HG03558 (cell line): ENCODE measurements at regions not wholly inside any gene's neighbourhood (a gene's known extent, or its start where the extent isn't known, plus 50 kb on each side); places are given as distances from the start of the nearest gene placed in this dataset.

Experiments used
- ATAC-seq: cut with Tn5 transposase; IDR thresholded peaks from one replicate; pipeline ENCODE4 v1.9.1; 2021; ENCODE audit warnings: moderate number of reproducible peaks; ENCODE audit not compliant: unreplicated experiment; ENCODE audit errors: extremely low read depth

GRCh38 chr2:204449977-204450376, 95.3 kb upstream of the PARD3B start:
- ATAC-seq: no peak

- no peak for ATAC-seq
These were observed 93.5 kb upstream of the PARD3B start for GRCh38 chr2:204451766-204452165.

GRCh38 chr2:204452464-204453023, 92.7 kb upstream of the PARD3B start:
- ATAC-seq: no peak

GRCh38 chr2:204453730-204454167, 91.5 kb upstream of the PARD3B start:
- no peak for ATAC-seq

- no peak for ATAC-seq
These were observed 90.4 kb upstream of the PARD3B start for GRCh38 chr2:204454672-204455380.

- no peak for ATAC-seq
These were observed 76.4 kb upstream of the PARD3B start for GRCh38 chr2:204468746-204469429.

- no peak for ATAC-seq
These were observed 75.1 kb upstream of the PARD3B start for GRCh38 chr2:204470178-204470620.

- no peak for ATAC-seq
These were observed 74.6 kb upstream of the PARD3B start for GRCh38 chr2:204470621-204471196.

GRCh38 chr2:204472375-204472774, 72.9 kb upstream of the PARD3B start:
- no peak for ATAC-seq

- ATAC-seq: no peak
These were observed 72.1 kb upstream of the PARD3B start for GRCh38 chr2:204473224-204473623.

- no peak for ATAC-seq
These were observed 69.9 kb upstream of the PARD3B start for GRCh38 chr2:204475399-204475798.

GRCh38 chr2:204477358-204477950, 67.8 kb upstream of the PARD3B start:
- no peak for ATAC-seq

- no peak for ATAC-seq
These were observed 65.7 kb upstream of the PARD3B start for GRCh38 chr2:204479557-204479956.

- no peak for ATAC-seq
These were observed 64.6 kb upstream of the PARD3B start for GRCh38 chr2:204480676-204481075.

- ATAC-seq: no peak
These were observed 61.6 kb upstream of the PARD3B start for GRCh38 chr2:204483608-204484081.

- no peak for ATAC-seq
These were observed 59.0 kb upstream of the PARD3B start for GRCh38 chr2:204486321-204486720.

GRCh38 chr2:204486805-204487204, 58.5 kb upstream of the PARD3B start:
- ATAC-seq: no peak

GRCh38 chr2:204487447-204488229, 57.6 kb upstream of the PARD3B start:
- ATAC-seq: no peak

- ATAC-seq: no peak
These were observed 53.7 kb upstream of the PARD3B start for GRCh38 chr2:204491528-204491927.

- ATAC-seq: no peak
These were observed 52.9 kb upstream of the PARD3B start for GRCh38 chr2:204492417-204492816.
